ENCODE measurements at regions not wholly inside any gene's neighbourhood (a gene's known extent, or its start where the extent isn't known, plus 50 kb on each side); places are given as distances from the start of the nearest gene placed in this dataset.

DNA sequence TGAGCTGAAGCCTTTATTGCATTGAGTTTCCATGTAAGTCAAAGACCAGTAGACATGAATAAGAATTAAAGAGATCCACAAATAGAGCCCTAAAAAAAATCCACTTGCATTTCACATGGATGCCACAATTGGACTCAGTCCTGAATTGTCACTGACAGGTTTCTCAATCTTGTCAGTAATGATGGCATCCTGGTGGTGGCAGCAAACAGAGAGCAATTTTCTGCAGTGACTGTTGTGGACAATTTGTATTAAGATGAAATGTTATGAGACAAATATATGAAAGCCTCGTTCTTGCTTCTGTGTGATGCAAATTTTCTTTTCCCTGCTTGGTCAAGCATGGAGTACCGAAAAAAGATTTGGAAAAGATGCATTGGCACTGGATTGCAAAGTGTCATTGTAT, 278.9 kb downstream of the SAMD5 start:
- no peak overlapping the region for H3K4me3 ChIP-seq (ENCODE audit: low read depth, low read length)
- DNase-seq (ENCODE audit: low read depth): no peak
- TF ChIP-seq, protein P1, sequence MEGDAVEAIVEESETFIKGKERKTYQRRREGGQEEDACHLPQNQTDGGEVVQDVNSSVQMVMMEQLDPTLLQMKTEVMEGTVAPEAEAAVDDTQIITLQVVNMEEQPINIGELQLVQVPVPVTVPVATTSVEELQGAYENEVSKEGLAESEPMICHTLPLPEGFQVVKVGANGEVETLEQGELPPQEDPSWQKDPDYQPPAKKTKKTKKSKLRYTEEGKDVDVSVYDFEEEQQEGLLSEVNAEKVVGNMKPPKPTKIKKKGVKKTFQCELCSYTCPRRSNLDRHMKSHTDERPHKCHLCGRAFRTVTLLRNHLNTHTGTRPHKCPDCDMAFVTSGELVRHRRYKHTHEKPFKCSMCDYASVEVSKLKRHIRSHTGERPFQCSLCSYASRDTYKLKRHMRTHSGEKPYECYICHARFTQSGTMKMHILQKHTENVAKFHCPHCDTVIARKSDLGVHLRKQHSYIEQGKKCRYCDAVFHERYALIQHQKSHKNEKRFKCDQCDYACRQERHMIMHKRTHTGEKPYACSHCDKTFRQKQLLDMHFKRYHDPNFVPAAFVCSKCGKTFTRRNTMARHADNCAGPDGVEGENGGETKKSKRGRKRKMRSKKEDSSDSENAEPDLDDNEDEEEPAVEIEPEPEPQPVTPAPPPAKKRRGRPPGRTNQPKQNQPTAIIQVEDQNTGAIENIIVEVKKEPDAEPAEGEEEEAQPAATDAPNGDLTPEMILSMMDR (IDR thresholded peaks at IDR 0.05; ENCODE audit: control insufficient read depth, extremely low read depth, insufficient read depth): peak; percentile 66

DNA sequence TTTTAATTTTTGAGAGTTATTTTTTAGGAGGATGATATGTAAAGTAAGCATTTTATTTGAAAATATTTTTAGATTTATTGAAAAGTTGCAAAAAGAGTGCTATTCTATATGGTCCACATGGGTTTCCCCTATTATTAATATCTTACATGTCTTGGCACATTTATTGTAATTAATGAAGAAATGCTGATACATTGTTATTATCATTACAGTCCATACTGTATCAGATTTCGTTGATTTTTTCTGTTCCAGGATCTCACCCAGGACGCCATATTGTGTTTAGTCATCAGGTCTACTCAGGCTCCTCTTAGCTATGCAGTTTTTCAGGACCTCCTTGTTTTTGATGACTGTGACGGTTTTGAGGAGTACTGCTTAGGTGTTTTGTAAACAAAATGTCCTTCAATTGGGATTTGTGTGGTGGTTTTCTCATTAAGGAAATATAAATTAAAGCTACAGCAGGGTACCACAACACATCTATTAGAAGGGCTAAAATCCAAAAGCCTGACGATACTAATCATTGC, 281.0 kb downstream of the SAMD5 start:
- TF ChIP-seq, protein P1 (IDR thresholded peaks at IDR 0.05; ENCODE audit: control insufficient read depth, extremely low read depth, insufficient read depth): no peak
- H3K4me3 ChIP-seq (ENCODE audit: low read depth, low read length): no peak overlapping the region
- DNase-seq (ENCODE audit: low read depth): no peak

DNA sequence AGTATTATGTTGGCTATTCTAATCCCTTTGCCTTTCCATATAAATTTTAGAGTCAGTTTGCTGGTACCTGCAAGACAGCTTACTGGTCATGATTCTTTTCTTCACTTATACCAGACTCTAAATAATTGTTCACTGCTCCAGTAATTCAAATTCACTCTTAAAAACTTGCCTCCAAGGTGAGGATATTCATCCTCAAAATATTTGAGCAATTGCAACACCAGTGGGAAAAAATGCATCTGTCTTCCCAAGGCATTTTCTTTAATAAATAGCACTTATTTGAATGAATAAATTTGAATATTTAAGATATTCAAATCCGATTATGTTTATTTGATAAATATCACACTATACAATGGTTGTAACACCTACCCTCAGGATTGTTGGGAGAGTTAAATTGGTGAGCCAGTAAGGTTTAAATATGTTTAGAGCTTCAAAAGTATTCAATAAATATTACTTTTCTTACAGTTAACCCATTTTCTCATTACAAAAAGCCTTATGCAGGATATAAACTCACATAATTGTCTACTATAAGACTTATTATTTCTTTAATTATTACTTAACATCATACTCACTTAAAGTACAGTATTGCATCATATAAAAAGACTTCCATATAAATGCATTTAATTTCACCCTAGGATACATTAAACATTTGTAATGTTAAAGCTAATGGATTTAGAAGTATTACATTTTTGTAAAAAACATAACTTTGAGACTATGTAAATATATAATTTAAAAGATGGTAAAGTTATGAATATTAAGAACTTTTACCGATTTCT, 285.6 kb downstream of the SAMD5 start:
- no peak overlapping the region for H3K4me3 ChIP-seq (ENCODE audit: low read depth, low read length)
- TF ChIP-seq, protein P1 (IDR thresholded peaks at IDR 0.05; ENCODE audit: control insufficient read depth, extremely low read depth, insufficient read depth): no peak
- no peak for DNase-seq (ENCODE audit: low read depth)

DNA sequence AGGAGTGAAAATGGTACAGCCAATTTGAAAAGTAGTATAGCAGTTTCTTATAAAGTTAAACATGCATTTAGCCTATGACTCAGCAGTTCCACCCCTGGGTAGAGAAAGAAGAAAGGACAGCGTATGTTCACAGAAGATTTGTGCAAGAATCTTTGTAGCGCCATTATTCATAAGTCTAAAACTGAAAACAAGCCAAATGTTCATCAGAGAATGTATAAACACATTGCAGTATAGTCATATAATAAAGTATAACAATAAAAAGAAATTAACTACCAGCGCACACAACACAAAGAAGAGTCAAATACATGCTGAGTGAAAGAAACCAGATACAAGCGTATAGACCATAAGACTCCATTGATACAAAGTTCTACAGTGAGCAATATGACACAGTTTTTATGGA, 294.0 kb downstream of the SAMD5 start:
- H3K4me3 ChIP-seq (ENCODE audit: low read depth, low read length): no peak overlapping the region
- no peak for DNase-seq (ENCODE audit: low read depth)
- TF ChIP-seq, protein P1 (IDR thresholded peaks at IDR 0.05; ENCODE audit: control insufficient read depth, extremely low read depth, insufficient read depth): no peak

DNA sequence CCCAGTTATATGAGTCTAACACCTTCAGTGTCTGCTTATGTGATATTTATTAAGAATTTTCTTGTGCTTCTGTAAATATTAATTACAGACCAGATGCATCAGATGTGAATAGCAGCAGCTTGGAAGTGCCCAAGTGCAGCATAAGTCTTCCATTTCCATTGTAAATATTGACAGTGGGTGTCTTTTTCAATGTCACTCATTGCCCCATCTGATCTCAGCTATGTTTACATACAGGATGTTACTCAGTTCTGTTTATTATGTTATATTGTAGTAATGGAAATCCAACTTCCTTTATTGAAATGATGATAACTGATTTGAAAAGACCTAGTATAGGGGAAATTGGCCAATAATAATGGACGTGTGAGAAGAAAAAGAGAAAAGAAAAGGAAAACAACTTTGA, 296.7 kb downstream of the SAMD5 start:
- peak; percentile 14 for DNase-seq (ENCODE audit: low read depth)
- TF ChIP-seq, protein P1 (IDR thresholded peaks at IDR 0.05; ENCODE audit: control insufficient read depth, extremely low read depth, insufficient read depth): no peak
- H3K4me3 ChIP-seq (ENCODE audit: low read depth, low read length): no peak overlapping the region

DNA sequence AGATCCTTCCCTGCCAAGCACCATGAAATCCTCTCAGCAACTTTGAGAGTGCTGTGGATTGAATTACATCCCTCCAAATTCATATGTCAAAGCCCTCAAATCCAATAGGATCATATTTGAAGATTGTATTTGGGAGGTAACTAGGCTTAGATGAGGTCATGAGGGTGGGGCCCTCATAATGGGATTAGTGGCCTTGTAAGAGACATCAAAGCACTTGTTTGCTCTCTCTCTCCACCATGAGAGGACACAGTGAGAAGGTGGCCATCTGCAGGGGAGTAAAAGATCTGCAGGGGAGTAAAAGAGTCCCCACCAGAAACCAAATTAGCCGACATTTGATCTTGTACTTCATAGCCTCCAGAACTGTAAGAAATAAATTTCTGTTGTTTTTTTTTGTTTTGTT, 298.2 kb downstream of the SAMD5 start:
- no peak for DNase-seq (ENCODE audit: low read depth)
- TF ChIP-seq, protein P1 (IDR thresholded peaks at IDR 0.05; ENCODE audit: control insufficient read depth, extremely low read depth, insufficient read depth): no peak
- no peak overlapping the region for H3K4me3 ChIP-seq (ENCODE audit: low read depth, low read length)

DNA sequence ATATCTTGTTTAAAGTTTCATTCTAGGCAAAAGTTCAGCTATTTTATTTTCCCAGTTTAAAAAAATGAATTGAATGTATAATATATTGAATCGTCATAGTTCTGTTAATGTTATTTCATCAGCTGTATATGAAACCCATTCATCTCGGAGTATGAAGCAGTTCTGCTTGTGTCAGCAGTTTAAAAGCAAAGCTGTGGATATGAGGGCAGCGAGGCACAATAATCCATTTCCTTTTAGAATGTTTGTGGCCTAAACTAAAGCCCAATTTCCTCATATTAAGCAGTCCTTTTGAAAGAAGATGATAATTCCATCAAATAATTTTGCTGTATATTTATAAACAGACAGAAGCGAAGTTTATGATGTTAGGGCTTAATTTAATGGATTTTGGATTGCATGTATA, 300.1 kb downstream of the SAMD5 start:
- DNase-seq (ENCODE audit: low read depth): no peak
- no peak overlapping the region for H3K4me3 ChIP-seq (ENCODE audit: low read depth, low read length)
- TF ChIP-seq, protein P1 (IDR thresholded peaks at IDR 0.05; ENCODE audit: control insufficient read depth, extremely low read depth, insufficient read depth): no peak

Measured in LNCaP clone FGC (cell line).